ENCODE measurements at regions not wholly inside any gene's neighbourhood (a gene's known extent, or its start where the extent isn't known, plus 50 kb on each side); places are given as distances from the start of the nearest gene placed in this dataset.

- POLR2A ChIA-PET (ENCODE audit: partially characterized antibody), result no interaction called here
- H3K9ac ChIP-seq (replicated peaks in 1 of 4; ENCODE audit: extremely low read depth in 1 of 4, low read depth in 3 of 4, low read length in 3 of 4), result no peak overlapping the region
- H3K27ac ChIP-seq (ENCODE audit: low read depth, low read length), result no peak overlapping the region
- H3K36me3 ChIP-seq (ENCODE audit: control insufficient read depth in 2 of 4, insufficient read depth in 4 of 4, low read length in 3 of 4), result no peaks in the 10 kb centered on the region
- no peaks in the 10 kb centered on the region for H3K4me1 ChIP-seq (replicated peaks in 1 of 4; ENCODE audit: control insufficient read depth in 3 of 4, insufficient read depth in 4 of 4, low read length in 3 of 4)
- H3K18ac ChIP-seq (ENCODE audit: extremely low read depth, low read length), result no peak overlapping the region
- H2BK5ac ChIP-seq (ENCODE audit: low read depth, low read length), result no peak overlapping the region
- no peaks in the 10 kb centered on the region for H3K79me1 ChIP-seq (ENCODE audit: low read depth, low read length)
- CTCF ChIA-PET (ENCODE audit: partially characterized antibody), result interaction anchor here (4.9 to 13.1 kb wide), 2 partner anchors 273 to 335 kb away, joined by 28 to 187 read pairs; partner anchors contain the start of gene NSG2
- no peak overlapping the region for H3K14ac ChIP-seq (ENCODE audit: insufficient read length)
- H2BK12ac ChIP-seq (ENCODE audit: low read depth, low read length), result no peak overlapping the region
- WGBS, 2 experiments (ENCODE audit: extremely low coverage in 1 of 2, insufficient coverage in 1 of 2, insufficient read length in 1 of 2, insufficient replicate concordance in 2 of 2, low coverage in 1 of 2, low lambda C conversion rate in 2 of 2, missing lambda C conversion rate in 1 of 2), result 90% methylated on average over 9 of the region's 9 CpGs; no CpG with 5 or more reads in 1 of the 2 experiments
- H2BK120ac ChIP-seq (replicated peaks; ENCODE audit: low read depth, low read length), result no peak overlapping the region
- no peak overlapping the region for H3K4me2 ChIP-seq (ENCODE audit: insufficient read depth in 1 of 2, low read depth in 2 of 2, low read length in 2 of 2)
- H2AFZ ChIP-seq (ENCODE audit: low read length), result no peak overlapping the region
- no peak overlapping the region for H3K56ac ChIP-seq (replicated peaks; ENCODE audit: insufficient read length, low read depth, low read length)
- H2BK20ac ChIP-seq (ENCODE audit: low read length), result no peak overlapping the region
- H3K79me2 ChIP-seq (ENCODE audit: control insufficient read depth in 1 of 2, insufficient read depth in 2 of 2, low read length in 2 of 2), result no peaks in the 10 kb centered on the region
- DNase-seq (ENCODE audit: low read depth in 1 of 2, low spot score in 2 of 2), result no peak
- H3K9me3 ChIP-seq (ENCODE audit: insufficient read depth in 2 of 2, low read depth in 1 of 2, low read length in 1 of 2), result no peaks in the 10 kb centered on the region
- H4K5ac ChIP-seq (ENCODE audit: insufficient read length, low read depth, low read length), result no peak overlapping the region
- H4K91ac ChIP-seq (replicated peaks; ENCODE audit: insufficient read length, low read length), result no peak overlapping the region
- H3K23ac ChIP-seq (ENCODE audit: insufficient read length), result no peak overlapping the region
- H4K8ac ChIP-seq (ENCODE audit: extremely low read depth, insufficient read depth, low read length), result no peak overlapping the region
- H2AK5ac ChIP-seq (ENCODE audit: low read depth, low read length), result no peak overlapping the region
- no peaks in the 10 kb centered on the region for H4K20me1 ChIP-seq (replicated peaks in 1 of 2; ENCODE audit: control insufficient read depth in 1 of 2, insufficient read depth in 2 of 2, low read length in 2 of 2)
- H2BK15ac ChIP-seq (ENCODE audit: low read length), result no peak overlapping the region
- H3K4ac ChIP-seq (replicated peaks; ENCODE audit: insufficient read length, low read depth, low read length), result no peak overlapping the region
- no peaks in the 10 kb centered on the region; a peak in 1 of 7 replicates for H3K27me3 ChIP-seq (replicated peaks in 1 of 4; ENCODE audit: control insufficient read depth in 3 of 4, extremely low read depth in 1 of 4, insufficient read depth in 3 of 4, low read length in 3 of 4)
- no peaks in the 10 kb centered on the region for H3K23me2 ChIP-seq (ENCODE audit: low read depth, low read length)
- no peak for FAIRE-seq
- H3K4me3 ChIP-seq (ENCODE audit: extremely low read depth in 1 of 4, insufficient read depth in 2 of 4, low read depth in 3 of 4, low read length in 4 of 4), result no peak overlapping the region
- TF ChIP-seq SIN3A (conservative IDR thresholded peaks at IDR 0.05 in 1 of 2, IDR thresholded peaks at IDR 0.05 in 1 of 2; ENCODE audit: low read depth in 1 of 2, low read length in 2 of 2), result no peak
- TF ChIP-seq CHD1 (IDR thresholded peaks at IDR 0.05; ENCODE audit: low read depth, low read length), result no peak
- no peak for TF ChIP-seq BCL11A (IDR thresholded peaks at IDR 0.05; ENCODE audit: low read depth in 2 of 2, low read length in 2 of 2)
- TF ChIP-seq POLR2A (IDR thresholded peaks at IDR 0.05; ENCODE audit: control extremely low read depth in 1 of 2, low read depth in 2 of 2, low read length in 2 of 2), result no peak
- no peak for TF ChIP-seq TCF12 (IDR thresholded peaks at IDR 0.05; ENCODE audit: low read depth, low read length)
- no peak for TF ChIP-seq RAD21 (IDR thresholded peaks at IDR 0.05 in 1 of 2, conservative IDR thresholded peaks at IDR 0.05 in 1 of 2; ENCODE audit: low read depth in 2 of 2, low read length in 2 of 2)
- TF ChIP-seq FOSL1 (IDR thresholded peaks at IDR 0.05; ENCODE audit: insufficient read depth, low read depth, low read length), result no peak
Observed at GRCh38 chr5:174319551-174319950, 274.0 kb downstream of the NSG2 start.
